Left ventricle myocardium superior (tissue), 1 donor: ENCODE measurements at regions not wholly inside any gene's neighbourhood (a gene's known extent, or its start where the extent isn't known, plus 50 kb on each side); places are given as distances from the start of the nearest gene placed in this dataset.
"Not testable (repeated sequence)": the region's sequence is repeated elsewhere in the genome, so short reads cannot be mapped to it uniquely, and the experiment has no call there.

ENCODE experiments used
- ATAC-seq: fragments of 200-7000 bp; cut with Tn5 transposase; one replicate; pipeline ENCODE4 v1.9.1; 2020; ENCODE audit warnings: mild to moderate bottlenecking, moderate library complexity
- DNase-seq: peaks from one replicate; pipeline ENCODE4 v3.0.0-alpha.2; 2020
- intact Hi-C: fragments of 100-400 bp; cut with micrococcal nuclease; formaldehyde crosslinking; loops from one replicate; pipeline ENCODE4 v1.11.0; 2022
- donor health status: DM: no; HTN: yes; CAD: no; lungs with severe emphysema.

DNA sequence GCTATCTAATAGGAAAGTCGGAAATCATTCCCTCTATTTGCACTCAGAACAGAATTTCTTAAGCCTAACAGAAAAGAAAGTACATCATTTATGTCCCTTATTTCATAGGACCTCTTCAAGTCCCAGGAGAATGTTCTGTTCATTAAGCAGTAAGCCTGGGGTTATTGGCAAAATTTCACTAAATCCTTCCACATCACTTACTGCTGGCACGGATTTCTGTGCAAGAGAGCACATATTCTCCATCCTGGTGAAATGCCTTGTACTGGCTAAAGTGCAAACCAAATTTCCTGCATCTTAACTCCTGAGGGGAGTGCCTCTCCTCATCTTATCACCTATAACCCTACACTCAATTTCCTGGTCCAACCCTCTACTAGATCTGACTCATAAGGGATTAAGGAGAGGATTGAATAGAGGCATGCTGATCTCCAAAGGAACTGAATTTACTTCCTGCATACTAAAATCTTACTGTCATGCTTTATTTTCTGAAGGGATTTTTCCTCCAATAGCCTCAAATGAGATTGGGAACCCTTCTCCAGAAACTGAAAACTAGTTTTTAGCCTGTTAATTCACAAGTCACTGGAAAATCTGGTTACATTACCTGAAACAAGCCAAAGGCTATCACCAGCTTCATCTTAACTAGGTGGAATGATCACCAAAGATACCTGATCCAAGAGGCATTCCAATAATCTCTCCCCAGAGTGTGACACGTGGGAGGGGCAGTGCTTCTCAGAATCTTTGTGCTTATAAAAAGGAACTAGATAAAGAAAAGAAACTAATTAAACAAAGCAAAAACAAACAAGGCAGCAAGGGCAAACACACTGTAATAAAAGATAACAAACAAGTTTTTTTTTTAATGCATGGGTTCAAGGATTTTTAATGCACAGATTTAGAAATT is 311.1 kb downstream of the NR4A2 start:
- intact Hi-C loops, result no loop called here
- no peak for DNase-seq
- ATAC-seq, result no peak

GRCh38 chr2:156019341-156019740 is 313.2 kb downstream of the NR4A2 start:
- DNase-seq (no peak), ATAC-seq (no peak)
- intact Hi-C loops, result loop anchor here (5.0 kb wide), 1 partner anchor 938 kb away; no protein-coding TSS in a partner anchor

DNA sequence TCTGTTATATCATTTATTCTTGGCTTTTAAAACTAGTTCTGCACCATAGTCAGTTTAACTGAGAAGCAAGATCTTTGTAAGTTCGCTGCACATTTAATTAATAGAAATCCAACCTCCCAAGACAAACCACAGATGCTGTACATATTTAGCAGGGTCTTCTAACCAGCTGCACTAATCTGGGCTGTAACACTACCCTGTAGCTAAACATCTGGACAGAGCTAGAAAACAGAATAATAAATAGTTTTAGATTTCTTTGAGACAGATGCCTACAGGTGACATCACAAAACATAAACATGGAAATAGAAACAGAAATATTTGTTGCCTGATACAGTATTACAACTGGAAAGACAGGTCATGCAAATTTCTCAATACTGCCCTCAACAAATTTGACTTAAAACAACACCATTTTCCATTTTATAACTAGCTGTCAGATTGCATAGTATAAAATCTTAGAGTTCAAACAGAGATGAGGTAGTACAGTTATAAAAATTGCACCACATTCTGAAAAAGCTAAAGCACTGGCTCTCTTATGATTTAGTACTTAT is 315.1 kb downstream of the NR4A2 start:
- DNase-seq (no peak), ATAC-seq (no peak)
- intact Hi-C loops, result loop anchor here (5.0 kb wide), 1 partner anchor 940 kb away; no protein-coding TSS in a partner anchor

GRCh38 chr2:156009293-156009692 is 323.2 kb downstream of the NR4A2 start:
- no peak for ATAC-seq
- no peak for DNase-seq
- intact Hi-C loops, result no loop called here

DNA sequence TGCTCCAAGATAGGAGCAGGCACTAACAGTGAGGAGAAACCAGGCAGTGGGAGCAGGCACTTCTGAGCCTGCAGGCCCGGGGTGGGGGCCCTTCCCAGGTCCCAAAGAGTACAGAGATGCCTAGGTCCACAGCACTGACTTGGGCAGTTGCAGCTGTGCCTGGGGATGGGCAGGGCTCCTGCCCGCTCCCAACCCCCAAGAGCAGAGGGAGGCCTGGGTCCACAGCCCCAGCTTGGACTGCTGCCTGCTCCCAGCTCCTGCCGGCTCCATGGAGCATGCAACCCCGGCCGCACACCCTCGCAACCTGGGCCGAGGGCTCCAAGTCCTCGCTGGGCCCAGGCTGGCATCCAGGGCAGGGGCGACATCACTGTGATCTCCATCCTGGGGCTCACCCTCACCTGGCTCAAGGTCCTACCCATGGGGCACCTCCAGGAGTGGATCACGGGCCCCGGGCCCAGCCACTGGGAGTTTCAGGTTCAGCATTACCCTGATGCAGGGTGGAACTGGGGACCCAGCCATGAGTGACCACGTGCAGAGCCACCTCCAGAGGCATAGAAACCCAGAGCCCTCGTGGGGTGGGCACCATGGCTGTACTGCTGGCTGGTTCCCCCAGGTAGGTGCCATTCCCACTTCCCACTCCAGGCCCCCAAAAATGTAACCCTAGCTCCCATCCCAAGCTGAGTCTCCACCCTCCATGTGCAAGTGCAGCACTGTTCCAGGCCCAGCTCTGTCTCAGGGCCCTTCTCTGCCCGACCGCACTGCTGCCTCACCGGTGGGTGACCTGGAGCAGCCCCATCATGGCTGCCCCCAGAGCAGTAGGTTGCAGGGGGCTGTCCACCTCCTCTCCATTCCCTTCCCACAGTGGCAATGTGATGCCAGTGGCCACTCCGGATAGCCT is 325.6 kb downstream of the NR4A2 start:
- peak; percentile 21 for DNase-seq
- ATAC-seq, result no peak
- intact Hi-C loops, result no loop called here

GRCh38 chr2:156005999-156006712 is 326.4 kb downstream of the NR4A2 start:
- intact Hi-C loops, result no loop called here
- no peak for ATAC-seq
- DNase-seq, result peak; percentile 8

- DNase-seq (no peak), ATAC-seq (no peak)
- intact Hi-C loops, result no loop called here
Observed at GRCh38 chr2:156005531-156005930, 327.0 kb downstream of the NR4A2 start.

- intact Hi-C loops, result no loop called here
- DNase-seq (no peak), ATAC-seq (no peak)
Observed at GRCh38 chr2:156004459-156004858, 328.1 kb downstream of the NR4A2 start.

GRCh38 chr2:156003780-156004179 is 328.7 kb downstream of the NR4A2 start:
- intact Hi-C loops, result no loop called here
- no peak for DNase-seq
- no peak for ATAC-seq

DNA sequence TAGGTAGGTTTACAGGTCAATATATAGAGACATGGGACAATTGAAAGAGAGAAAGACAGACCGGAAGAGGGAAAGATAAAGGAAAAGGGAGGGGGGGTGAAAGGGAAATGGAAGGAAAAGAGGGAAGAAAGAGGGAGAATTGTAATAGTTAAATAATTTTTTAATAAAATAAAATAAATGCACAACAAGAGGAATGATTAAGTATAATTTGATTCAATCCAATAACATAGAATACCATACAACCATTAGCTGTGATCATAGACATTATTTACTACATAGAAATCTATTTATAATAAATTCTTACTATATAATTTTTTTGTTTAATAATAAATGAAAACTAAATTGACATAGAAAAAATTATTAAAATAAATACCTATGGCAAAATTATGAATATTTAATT is 330.7 kb downstream of the NR4A2 start:
- DNase-seq (no peak), ATAC-seq (no peak)
- intact Hi-C loops, result no loop called here

DNA sequence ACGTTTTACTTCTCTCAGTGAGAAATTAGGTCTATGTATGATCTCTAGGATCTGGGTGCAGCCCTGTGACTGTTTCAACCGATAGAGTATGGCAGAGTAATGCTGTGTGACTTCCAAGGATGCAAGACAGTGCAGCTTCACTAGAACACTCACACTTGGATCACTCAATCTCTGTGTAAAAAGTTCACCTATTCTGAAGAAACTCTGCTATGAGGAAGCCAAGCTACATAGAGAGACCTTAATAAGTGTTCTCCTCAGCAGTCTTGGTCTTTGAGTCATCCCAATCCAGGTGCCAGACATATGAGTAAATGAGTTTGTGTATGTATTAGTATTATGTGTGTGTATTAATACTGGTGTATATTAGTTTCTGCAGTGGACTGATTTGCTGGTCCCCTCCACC is 335.0 kb downstream of the NR4A2 start:
- intact Hi-C loops, result no loop called here
- ATAC-seq, result no peak
- DNase-seq, result no peak

GRCh38 chr2:155994315-155994714 is 338.2 kb downstream of the NR4A2 start:
- no peak for DNase-seq
- intact Hi-C loops, result no loop called here

GRCh38 chr2:155983845-155984244 is 348.7 kb downstream of the NR4A2 start:
- no peak for ATAC-seq
- DNase-seq, result no peak
- intact Hi-C loops, result no loop called here

More at GRCh38 chr2:155994315-155994714, 338.2 kb downstream of the NR4A2 start:
- ATAC-seq, result no peak

GRCh38 chr2:155982135-155982534 is 350.4 kb downstream of the NR4A2 start:
- DNase-seq, result no peak
- intact Hi-C loops, result no loop called here

GRCh38 chr2:155980941-155981560 is 351.5 kb downstream of the NR4A2 start:
- DNase-seq (no peak), ATAC-seq (no peak)
- intact Hi-C loops, result no loop called here

More at GRCh38 chr2:155982135-155982534, 350.4 kb downstream of the NR4A2 start:
- no peak for ATAC-seq

GRCh38 chr2:155975734-155976133 is 356.8 kb downstream of the NR4A2 start:
- ATAC-seq (no peak), DNase-seq (no peak)
- intact Hi-C loops, result no loop called here

- ATAC-seq (no peak), DNase-seq (no peak)
- intact Hi-C loops, result no loop called here
Observed at GRCh38 chr2:155972916-155973315, 359.6 kb downstream of the NR4A2 start.

- intact Hi-C loops, ATAC-seq, DNase-seq: not testable (repeated sequence)
Observed at GRCh38 chr2:155966064-155966471, 366.5 kb downstream of the NR4A2 start.
